Stimulated activated CD8-positive, alpha-beta memory T cell treated with anti-CD3 and anti-CD28 coated beads, Interleukin-4, amount 100 ng/mL, for 1 hour (primary cell): ENCODE measurements at regions not wholly inside any gene's neighbourhood (a gene's known extent, or its start where the extent isn't known, plus 50 kb on each side); places are given as distances from the start of the nearest gene placed in this dataset.
"Not testable (repeated sequence)": the region's sequence is repeated elsewhere in the genome, so short reads cannot be mapped to it uniquely, and the experiment has no call there.

Experiments
- DNase-seq, 2 donors: peaks; one replicate each; pipeline ENCODE4 v3.0.0-alpha.2; 2020; ENCODE audit warnings: low read depth in 2 of 2, low spot score in 1 of 2

DNA sequence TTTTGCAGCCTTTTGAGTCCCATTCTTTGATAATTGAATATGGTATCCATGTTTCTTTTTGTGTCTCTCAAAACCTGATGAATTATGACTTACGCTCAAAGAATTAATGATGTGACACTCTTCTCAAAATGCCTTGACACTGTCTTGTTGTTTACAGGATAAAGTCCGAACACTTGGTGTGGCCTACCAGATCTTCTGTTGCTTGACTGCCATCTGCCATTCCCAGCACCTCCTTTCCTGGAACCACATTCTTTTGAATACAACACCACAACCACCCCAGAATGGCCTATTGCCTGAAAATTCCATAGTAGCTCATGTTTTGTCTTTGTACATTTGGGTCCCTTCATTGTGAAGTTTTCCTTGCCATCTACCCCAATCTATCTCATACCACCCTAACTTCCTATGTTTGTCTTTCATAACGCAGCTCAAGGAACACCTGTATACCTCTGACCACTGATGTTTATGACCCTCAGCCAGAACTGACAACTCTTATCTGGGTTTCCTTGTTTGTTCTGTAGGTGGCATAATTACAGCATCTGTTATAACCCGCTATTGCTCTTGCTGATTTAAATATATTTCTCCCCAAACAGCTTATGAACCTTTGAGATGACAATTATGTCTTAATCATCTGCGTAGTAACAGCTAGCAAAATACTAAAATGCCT, 991.3 kb downstream of the RAB28 start:
- no peak for DNase-seq

DNA sequence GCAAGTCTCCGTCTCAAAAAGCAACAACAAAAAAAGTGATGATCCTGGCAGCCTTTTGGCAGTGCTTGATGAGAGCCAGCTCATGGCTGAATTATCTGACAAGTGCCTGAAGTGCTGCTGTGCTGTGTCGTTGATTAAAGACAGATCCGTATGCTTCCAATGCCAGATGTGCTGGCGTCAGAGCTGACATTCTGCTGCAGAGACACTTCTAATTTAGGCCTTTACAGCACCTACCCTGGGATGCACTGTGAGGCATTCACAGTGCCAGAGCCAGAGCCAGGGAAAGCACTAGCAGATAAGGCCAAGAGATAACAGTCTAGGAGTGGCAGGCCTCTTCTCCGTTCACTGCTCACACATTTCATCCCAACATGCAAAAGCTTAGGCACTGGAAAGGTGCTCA, 995.5 kb downstream of the RAB28 start:
- DNase-seq: no peak

DNA sequence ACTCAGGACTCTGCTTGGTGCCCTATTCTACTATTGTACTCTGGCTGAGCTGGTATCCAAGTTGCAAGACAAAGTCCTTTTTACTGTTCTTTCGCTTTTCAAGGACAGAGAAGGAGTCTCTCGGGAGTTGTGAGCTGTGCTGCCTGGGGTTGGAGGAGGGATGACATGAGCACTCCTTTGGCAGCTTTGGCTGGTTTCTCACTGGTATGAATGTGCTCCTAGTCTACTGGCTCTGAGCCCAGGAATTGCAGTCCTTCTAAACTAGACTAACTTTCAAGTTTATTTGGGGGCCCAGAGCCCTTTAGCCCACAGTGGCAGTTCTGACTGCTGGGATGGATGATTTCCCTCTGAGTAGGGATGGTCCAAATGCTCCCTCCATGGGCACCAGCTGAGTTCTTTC, 997.1 kb downstream of the RAB28 start:
- DNase-seq: no peak

DNA sequence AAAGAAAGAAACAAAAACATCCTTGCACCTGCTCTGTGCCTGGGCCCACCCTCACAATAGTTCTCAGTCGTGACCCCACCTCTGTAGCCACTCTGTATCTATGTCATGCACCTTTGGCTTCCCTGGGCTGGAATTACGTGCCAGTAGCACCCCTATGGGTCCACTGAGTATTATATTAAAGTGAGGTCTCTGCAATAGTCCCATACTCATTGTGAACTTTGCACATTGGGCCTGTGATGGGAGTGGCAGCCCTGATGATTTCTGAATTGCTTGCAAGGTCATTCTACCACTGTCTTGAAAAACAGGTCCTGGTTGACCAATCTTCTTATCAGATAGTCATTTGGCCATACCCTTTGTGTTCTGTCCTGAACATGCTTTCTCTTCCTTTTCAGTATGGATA, 1012.1 kb downstream of the RAB28 start:
- DNase-seq: no peak

GRCh38 chr4:12471193-12471592, 1012.9 kb downstream of the RAB28 start:
- DNase-seq: no peak

GRCh38 chr4:12461576-12461975, 1022.6 kb downstream of the RAB28 start:
- not testable (repeated sequence) for DNase-seq

GRCh38 chr4:12459126-12459525, 1025.0 kb downstream of the RAB28 start:
- DNase-seq: no peak

GRCh38 chr4:12458621-12459020, 1025.5 kb downstream of the RAB28 start:
- DNase-seq: no peak

GRCh38 chr4:12452291-12452690, 1023.6 kb upstream of the HS3ST1 start:
- no peak for DNase-seq

DNA sequence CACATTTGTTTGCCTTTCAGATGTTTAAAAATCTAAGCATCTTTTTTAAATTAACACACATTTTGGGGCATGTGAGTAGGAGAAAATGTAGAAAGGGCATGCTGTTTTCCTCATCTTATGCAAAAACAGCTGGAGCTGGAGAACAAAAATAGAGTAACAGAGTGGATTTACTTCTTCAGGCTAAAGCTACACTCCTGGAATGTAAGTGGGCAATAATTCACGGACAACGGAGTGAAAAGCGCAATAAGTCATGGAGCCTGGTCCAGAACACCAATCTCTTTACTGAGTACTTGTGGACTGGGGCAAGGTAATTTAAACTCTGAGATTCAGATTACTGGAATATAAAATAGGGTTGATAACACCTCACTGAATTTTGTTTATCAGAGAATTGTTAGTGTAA, 1018.8 kb upstream of the HS3ST1 start:
- DNase-seq: no peak

GRCh38 chr4:12446657-12447185, 1018.0 kb upstream of the HS3ST1 start:
- no peak for DNase-seq

GRCh38 chr4:12446256-12446655, 1017.6 kb upstream of the HS3ST1 start:
- DNase-seq: no peak

DNA sequence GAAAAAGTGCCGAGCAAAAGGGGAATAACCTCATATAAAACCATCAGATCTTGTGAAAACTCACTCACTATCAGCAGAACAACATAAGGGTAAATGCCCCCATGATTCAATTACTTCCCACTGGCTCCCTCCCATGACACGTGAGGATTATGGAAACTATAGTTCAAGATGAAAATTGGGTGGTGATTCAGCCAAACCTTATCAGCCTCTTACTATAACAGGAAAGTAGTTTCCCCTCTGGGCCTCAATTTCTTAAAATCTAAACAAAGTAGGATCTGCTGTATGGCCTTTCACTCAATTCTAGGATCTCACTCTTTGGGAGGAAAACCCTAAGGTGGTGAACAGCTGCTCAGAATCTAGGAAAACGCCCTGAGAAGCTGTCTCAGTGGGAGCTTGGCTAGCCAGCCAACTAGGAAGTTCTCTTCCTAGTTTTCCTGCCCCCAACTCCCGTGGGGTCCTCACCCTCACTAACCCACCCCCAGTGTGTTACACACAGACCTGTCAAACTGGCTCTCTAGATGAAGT, 1017.1 kb upstream of the HS3ST1 start:
- no peak for DNase-seq

DNA sequence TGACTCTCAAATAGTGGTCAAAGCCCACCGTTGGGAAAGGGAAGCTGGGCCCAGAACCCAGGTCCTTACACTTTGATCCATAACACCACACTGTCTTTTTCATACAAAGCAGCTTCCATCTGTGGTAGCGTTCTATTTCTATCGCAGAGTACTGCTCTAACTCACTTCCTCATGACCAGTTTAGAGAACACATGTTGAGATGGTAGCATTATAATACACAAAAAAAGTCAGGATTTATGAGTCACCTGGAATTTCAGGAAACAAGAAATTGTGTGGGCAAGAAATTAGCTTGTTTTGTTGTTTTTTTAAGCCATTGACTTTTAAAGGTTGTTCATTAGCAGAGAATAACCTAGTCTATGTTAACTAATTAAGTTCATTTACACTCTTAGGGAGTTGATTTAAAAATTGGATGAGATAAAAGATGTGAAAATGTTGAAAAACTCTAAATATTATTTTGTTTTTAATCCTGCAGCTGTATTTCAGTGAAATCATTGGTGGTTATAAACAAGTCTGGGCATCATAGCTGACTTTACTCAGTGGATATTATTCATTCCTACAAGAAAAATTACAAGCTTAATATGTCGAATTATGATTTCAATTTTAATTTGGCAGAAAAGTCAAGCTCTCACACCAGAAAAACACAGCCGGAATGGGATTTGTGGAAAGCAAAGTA, 1011.1 kb upstream of the HS3ST1 start:
- no peak for DNase-seq

- not testable (repeated sequence) for DNase-seq
These were observed 1002.6 kb upstream of the HS3ST1 start for GRCh38 chr4:12431259-12431658.

- DNase-seq: no peak
These were observed 992.7 kb upstream of the HS3ST1 start for GRCh38 chr4:12421364-12421763.

GRCh38 chr4:12416755-12417154, 988.1 kb upstream of the HS3ST1 start:
- DNase-seq: no peak

DNA sequence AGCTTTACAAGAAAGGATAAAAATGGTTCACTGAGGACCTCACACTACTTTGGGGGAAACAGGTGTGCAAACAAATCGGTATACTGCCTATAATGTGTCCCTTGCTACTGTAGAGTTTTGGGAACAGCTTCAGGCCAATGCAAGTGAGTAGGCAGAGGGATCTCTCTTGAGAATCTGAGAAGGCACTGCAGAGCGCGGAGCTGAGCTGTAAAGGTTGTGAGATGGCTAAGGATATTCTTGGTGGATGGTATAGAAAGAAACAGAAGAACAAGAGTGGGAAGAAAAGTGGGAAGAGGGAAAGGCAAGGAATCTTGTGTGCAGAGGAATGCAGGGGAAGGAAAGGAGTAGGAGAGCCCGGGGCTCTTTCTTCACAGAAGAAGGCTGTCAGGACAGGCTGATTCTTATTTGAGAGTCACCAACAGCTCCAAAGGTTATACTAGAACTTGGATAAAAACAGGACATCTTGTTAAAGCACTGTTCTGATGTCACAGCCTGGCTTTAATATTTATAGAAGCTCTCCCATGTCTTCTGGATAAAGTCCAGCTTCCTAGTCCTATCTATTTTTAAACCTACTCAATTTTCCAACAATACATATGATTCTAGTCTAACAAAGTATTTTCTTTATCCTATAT, 985.6 kb upstream of the HS3ST1 start:
- DNase-seq: no peak

DNA sequence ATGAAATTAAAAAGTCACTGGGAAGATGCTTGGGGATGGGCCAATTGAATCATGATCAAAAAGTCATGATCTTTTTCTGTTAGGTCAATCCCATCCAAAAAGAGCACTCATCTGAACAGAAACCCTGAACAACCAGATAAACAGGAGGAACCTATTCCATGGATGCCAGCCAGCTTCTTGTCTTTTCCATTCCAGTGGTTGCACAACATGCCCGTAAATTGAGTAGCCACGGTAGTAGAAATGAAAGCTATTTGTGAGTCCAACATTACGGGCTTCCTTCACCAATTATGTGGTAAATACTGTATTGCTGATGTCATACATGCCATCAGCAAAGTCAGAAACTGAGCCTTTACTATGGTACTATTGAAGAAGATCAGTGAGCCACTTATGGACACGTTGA, 982.4 kb upstream of the HS3ST1 start:
- no peak for DNase-seq

DNA sequence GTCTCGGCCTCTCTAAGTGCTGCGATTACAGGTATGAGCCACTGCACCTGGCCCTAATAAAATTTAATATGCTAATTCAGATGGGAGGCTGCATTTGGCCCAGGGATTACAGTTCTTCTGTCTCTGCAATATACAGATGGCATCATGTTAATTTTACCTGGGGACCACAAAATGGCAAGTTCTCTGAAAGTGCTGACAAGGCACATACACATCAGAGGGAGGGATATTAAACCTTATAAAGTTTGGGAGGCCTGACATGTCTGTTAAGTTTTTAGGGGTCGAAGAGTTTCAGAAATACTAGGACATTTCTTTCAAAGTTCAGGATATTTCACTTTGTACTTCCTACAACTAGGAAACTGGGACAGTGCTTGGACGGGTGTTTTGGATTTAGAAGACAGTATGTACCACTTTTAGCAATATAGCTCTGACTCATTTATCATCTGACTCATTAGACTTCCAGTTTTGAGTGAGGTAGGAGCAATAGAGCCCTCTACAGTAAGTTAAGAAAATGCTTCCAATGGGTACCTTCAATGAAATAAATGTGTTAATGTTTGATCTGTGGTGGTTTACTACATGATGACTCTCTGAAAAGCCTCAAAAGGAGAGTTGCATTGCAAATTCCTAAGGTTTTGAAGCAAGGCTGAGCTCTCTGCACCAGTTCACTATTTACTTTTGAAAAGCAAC, 981.0 kb upstream of the HS3ST1 start:
- DNase-seq: no peak

GRCh38 chr4:12408364-12408763, 979.7 kb upstream of the HS3ST1 start:
- no peak for DNase-seq

DNA sequence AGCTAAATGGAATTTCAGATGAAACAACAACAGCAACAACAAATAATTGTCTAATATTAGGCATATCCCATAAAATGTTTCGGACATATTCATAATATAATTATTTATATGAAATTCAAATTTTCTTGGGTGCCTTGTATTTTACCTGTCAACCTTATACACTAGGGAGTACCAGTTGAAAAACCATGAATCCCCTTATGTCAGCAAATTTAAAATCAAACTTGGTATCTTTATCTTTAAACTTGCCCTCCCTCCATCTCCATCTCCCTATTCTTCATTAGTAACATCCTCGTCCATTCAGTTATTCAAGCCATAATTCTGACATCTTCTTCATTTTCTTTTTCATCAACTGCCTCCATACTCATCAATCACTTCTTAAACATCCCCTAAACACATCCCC, 974.5 kb upstream of the HS3ST1 start:
- no peak for DNase-seq
